ENCODE measurements at regions not wholly inside any gene's neighbourhood (a gene's known extent, or its start where the extent isn't known, plus 50 kb on each side); places are given as distances from the start of the nearest gene placed in this dataset.

- no peak for DNase-seq
Observed at GRCh38 chr6:44533421-44533820, 145.9 kb downstream of the CDC5L start.

- no peak for DNase-seq
Observed at GRCh38 chr6:44534291-44534690, 146.8 kb downstream of the CDC5L start.

GRCh38 chr6:44535446-44535845, 147.9 kb downstream of the CDC5L start:
- DNase-seq: no peak

- DNase-seq: no peak
Observed at GRCh38 chr6:44535967-44536366, 148.5 kb downstream of the CDC5L start.

- no peak for DNase-seq
Observed at GRCh38 chr6:44537306-44538049, 150.0 kb downstream of the CDC5L start.

GRCh38 chr6:44538131-44538806, 150.8 kb downstream of the CDC5L start:
- DNase-seq: no peak

- DNase-seq: no peak
Observed at GRCh38 chr6:44538807-44539201, 151.3 kb downstream of the CDC5L start.

GRCh38 chr6:44539701-44540355, 152.3 kb downstream of the CDC5L start:
- no peak for DNase-seq

GRCh38 chr6:44540881-44541280, 153.4 kb downstream of the CDC5L start:
- no peak for DNase-seq

- DNase-seq: no peak
Observed at GRCh38 chr6:44542401-44543116, 155.1 kb downstream of the CDC5L start.

- no peak for DNase-seq
Observed at GRCh38 chr6:44543664-44544063, 156.2 kb downstream of the CDC5L start.

GRCh38 chr6:44545224-44545623, 157.7 kb downstream of the CDC5L start:
- no peak for DNase-seq

GRCh38 chr6:44548319-44548718, 160.8 kb downstream of the CDC5L start:
- no peak for DNase-seq

- no peak for DNase-seq
Observed at GRCh38 chr6:44549516-44549915, 162.0 kb downstream of the CDC5L start.

GRCh38 chr6:44554194-44554593, 166.7 kb downstream of the CDC5L start:
- no peak for DNase-seq

- DNase-seq: no peak
Observed at GRCh38 chr6:44554861-44555260, 167.4 kb downstream of the CDC5L start.

- DNase-seq: no peak
Observed at GRCh38 chr6:44556046-44556445, 168.5 kb downstream of the CDC5L start.

GRCh38 chr6:44558024-44558831, 170.7 kb downstream of the CDC5L start:
- no peak for DNase-seq

GRCh38 chr6:44558832-44559251, 171.3 kb downstream of the CDC5L start:
- no peak for DNase-seq

- DNase-seq: no peak
Observed at GRCh38 chr6:44559486-44560270, 172.2 kb downstream of the CDC5L start.

GRCh38 chr6:44560458-44561059, 173.1 kb downstream of the CDC5L start:
- DNase-seq: no peak

All from activated naive CD4-positive, alpha-beta T cell (primary cell).